WTC11 (cell line): ENCODE measurements at regions not wholly inside any gene's neighbourhood (a gene's known extent, or its start where the extent isn't known, plus 50 kb on each side); places are given as distances from the start of the nearest gene placed in this dataset.

Experiments
- ATAC-seq: fragments of 200-7000 bp; cut with Tn5 transposase; 2 replicates; pipeline ENCODE4 v1.10.0; 2021; ENCODE audit warnings: mild to moderate bottlenecking, moderate library complexity
- CTCF ChIA-PET: fragments of 300-600 bp; sonication (Branson Sonifier 250); formaldehyde crosslinking; loops from one replicate; lab custom pipeline; 2021; ENCODE audit warnings: antibody characterized with exemption; lab: Charles Lee
- POLR2A ChIA-PET: fragments of 350-600 bp; sonication (Branson Sonifier 250); formaldehyde crosslinking; loops from one replicate; lab custom pipeline; 2021; ENCODE audit warnings: antibody characterized with exemption; lab: Charles Lee
- DNase-seq: peaks from one replicate; pipeline ENCODE4 v3.0.0; 2021; ENCODE audit warnings: low spot score
- H3K27ac Mint-ChIP-seq: 2 replicates; pipeline ENCODE4 v1.8.0; 2021; ENCODE audit warnings: mixed read lengths
- H3K27me3 Mint-ChIP-seq: 2 replicates; pipeline ENCODE4 v1.8.0; 2021; ENCODE audit warnings: low read depth, mild to moderate bottlenecking, moderate library complexity, mixed read lengths
- H3K36me3 Mint-ChIP-seq: 2 replicates; pipeline ENCODE4 v1.8.0; 2021; ENCODE audit warnings: mixed read lengths
- H3K4me1 Mint-ChIP-seq: 2 replicates; pipeline ENCODE4 v1.8.0; 2022; ENCODE audit warnings: mixed read lengths
- H3K4me3 Mint-ChIP-seq: 2 replicates; pipeline ENCODE4 v1.8.0; 2021; ENCODE audit warnings: mild to moderate bottlenecking, moderate library complexity, mixed read lengths
- H3K9me3 Mint-ChIP-seq: 2 replicates; pipeline ENCODE4 v1.8.0; 2021; ENCODE audit warnings: mixed read lengths
- CBFB ChIP-seq: sonication (generic); formaldehyde crosslinking; IDR thresholded peaks from 2 replicates; pipeline ENCODE4 v1.8.1; 2022; ENCODE audit warnings: mild to moderate bottlenecking, low read depth, missing genetic modification reagents
- ELF4 ChIP-seq: sonication (generic); formaldehyde crosslinking; IDR thresholded peaks from 2 replicates; pipeline ENCODE4 v1.8.1; 2022; ENCODE audit warnings: low read depth, mild to moderate bottlenecking, moderate library complexity, missing genetic modification reagents
- ERG ChIP-seq: fragments of 250-450 bp; sonication (Bioruptor Pico); IDR thresholded peaks from 2 replicates; pipeline ENCODE4 v1.8.0; 2021; ENCODE audit warnings: mild to moderate bottlenecking
- ETV6 ChIP-seq: sonication (generic); formaldehyde crosslinking; IDR thresholded peaks from 2 replicates; pipeline ENCODE4 v1.8.1; 2022; ENCODE audit warnings: mild to moderate bottlenecking, missing genetic modification reagents
- GABPB1 ChIP-seq: sonication (generic); formaldehyde crosslinking; IDR thresholded peaks from 2 replicates; pipeline ENCODE4 v1.8.1; 2023; ENCODE audit warnings: mild to moderate bottlenecking, missing genetic modification reagents
- GRHL2 ChIP-seq: fragments of 250-450 bp; sonication (Bioruptor Pico); IDR thresholded peaks from 2 replicates; pipeline ENCODE4 v1.8.0; 2022; ENCODE audit warnings: mild to moderate bottlenecking, moderate library complexity; ENCODE audit not compliant: insufficient replicate concordance, severe bottlenecking
- KAT7 ChIP-seq: sonication (generic); formaldehyde crosslinking; IDR thresholded peaks from 2 replicates; pipeline ENCODE4 v1.8.1; 2023; ENCODE audit warnings: missing genetic modification reagents, mild to moderate bottlenecking, borderline replicate concordance
- MYBL2 ChIP-seq: sonication (generic); formaldehyde crosslinking; IDR thresholded peaks from 2 replicates; pipeline ENCODE4 v1.8.1; 2023; ENCODE audit warnings: mild to moderate bottlenecking, moderate library complexity, missing genetic modification reagents
- NFATC4 ChIP-seq: fragments of 250-450 bp; sonication (Bioruptor Pico); IDR thresholded peaks from 2 replicates; pipeline ENCODE4 v1.9.0; 2021; ENCODE audit warnings: mild to moderate bottlenecking
- NR2C2 ChIP-seq: sonication (generic); formaldehyde crosslinking; IDR thresholded peaks from 2 replicates; pipeline ENCODE4 v1.8.0; 2022; ENCODE audit warnings: mild to moderate bottlenecking, missing genetic modification reagents
- ZNF232 ChIP-seq: sonication (generic); formaldehyde crosslinking; IDR thresholded peaks from 2 replicates; pipeline ENCODE4 v1.8.0; 2022; ENCODE audit warnings: mild to moderate bottlenecking, missing genetic modification reagents
- ZNF317 ChIP-seq: sonication (generic); formaldehyde crosslinking; IDR thresholded peaks from 2 replicates; pipeline ENCODE4 v1.8.1; 2023; ENCODE audit warnings: low read depth, mild to moderate bottlenecking, moderate library complexity, missing genetic modification reagents, borderline replicate concordance
- ZNF396 ChIP-seq: fragments of 250-450 bp; sonication (Bioruptor Pico); IDR thresholded peaks from 2 replicates; pipeline ENCODE4 v1.8.0; 2021; ENCODE audit warnings: mild to moderate bottlenecking, moderate library complexity, borderline replicate concordance
- ZNF532 ChIP-seq: fragments of 250-450 bp; sonication (Bioruptor Pico); IDR thresholded peaks from 2 replicates; pipeline ENCODE4 v1.9.0; 2021; ENCODE audit warnings: mild to moderate bottlenecking, borderline replicate concordance
- ZSCAN18 ChIP-seq: fragments of 250-450 bp; sonication (Bioruptor Pico); IDR thresholded peaks from 2 replicates; pipeline ENCODE4 v2.1.2; 2022; ENCODE audit warnings: mild to moderate bottlenecking, moderate library complexity

GRCh38 chr7:12158334-12159060 is 52.6 kb upstream of the TMEM106B start:
- TF ChIP-seq ZNF532 (CRISPR knock-in tag) (no peak), GABPB1 (CRISPR knock-in tag) (peak; percentile 90)
- H3K9me3 Mint-ChIP-seq = no peaks in the 10 kb centered on the region
- H3K27me3 Mint-ChIP-seq = no peaks in the 10 kb centered on the region
- no peaks in the 10 kb centered on the region for H3K36me3 Mint-ChIP-seq
- ATAC-seq (no peak), DNase-seq (no peak)
- no peaks in the 10 kb centered on the region for H3K4me1 Mint-ChIP-seq
- H3K4me3 Mint-ChIP-seq = no peak overlapping the region
- POLR2A ChIA-PET = no interaction called here
- CTCF ChIA-PET = no interaction called here
- no peak overlapping the region for H3K27ac Mint-ChIP-seq

- no peaks in the 10 kb centered on the region for H3K27me3 Mint-ChIP-seq
- POLR2A ChIA-PET = no interaction called here
- TF ChIP-seq ZNF396 (CRISPR knock-in tag) (no peak), ERG (CRISPR knock-in tag) (no peak), NR2C2 (no peak), ETV6 (CRISPR knock-in tag) (no peak), GRHL2 (CRISPR knock-in tag) (no peak), NFATC4 (CRISPR knock-in tag) (no peak), KAT7 (CRISPR knock-in tag) (no peak), ELF4 (CRISPR knock-in tag) (no peak), ZNF317 (no peak), CBFB (CRISPR knock-in tag) (no peak), MYBL2 (CRISPR knock-in tag) (no peak), ZSCAN18 (CRISPR knock-in tag) (no peak), ZNF232 (CRISPR knock-in tag) (no peak)
- no peak overlapping the region for H3K27ac Mint-ChIP-seq
- no peak for ATAC-seq
- H3K4me1 Mint-ChIP-seq = no peaks in the 10 kb centered on the region
- peaks cover 20% of the 10 kb centered on the region for H3K9me3 Mint-ChIP-seq
- H3K4me3 Mint-ChIP-seq = no peak overlapping the region
- CTCF ChIA-PET = interaction anchor here (1.3 kb wide), 1 partner anchor 83 kb away, joined by 4 read pairs; no protein-coding TSS in a partner anchor
- H3K36me3 Mint-ChIP-seq = no peaks in the 10 kb centered on the region
- no peak for DNase-seq
Observed at GRCh38 chr7:12161146-12161545, 49.9 kb upstream of the TMEM106B start.
